ENCODE measurements at regions not wholly inside any gene's neighbourhood (a gene's known extent, or its start where the extent isn't known, plus 50 kb on each side); places are given as distances from the start of the nearest gene placed in this dataset.

- Histone ChIP-seq H3K27ac (peak overlapping the region; percentile 51), H3K27me3 (no peaks in the 10 kb centered on the region), H3K79me2 (no peaks in the 10 kb centered on the region), H4K20me1 (ENCODE audit: insufficient read depth, poor library complexity, severe bottlenecking) (no peaks in the 10 kb centered on the region), H3K36me3 (replicated peaks; ENCODE audit: insufficient read depth, low read depth) (no peaks in the 10 kb centered on the region), H3K9me2 (replicated peaks; ENCODE audit: insufficient read depth) (no peaks in the 10 kb centered on the region), H3K4me3 (no peak overlapping the region), H3K4me1 (ENCODE audit: insufficient read depth) (peaks cover 13% of the 10 kb centered on the region), H3K4me2 (no peak overlapping the region), H2AFZ (no peak overlapping the region), H3K9me3 (ENCODE audit: low read depth) (no peaks in the 10 kb centered on the region)
- TF ChIP-seq EZH2 (IDR thresholded peaks at IDR 0.05; ENCODE audit: borderline replicate concordance) (no peak), EZH2phosphoT487 (IDR thresholded peaks at IDR 0.05; ENCODE audit: low read depth, severe bottlenecking, unreplicated experiment) (no peak), CTCF (IDR thresholded peaks at IDR 0.05; ENCODE audit: poor library complexity) (no peak)
- 57% methylated on average over 8 of the region's 8 CpGs for WGBS (ENCODE audit: low lambda C conversion rate, missing lambda C conversion rate)
- DNase-seq (ENCODE audit: low spot score), result peak; percentile 68
Observed at GRCh38 chr3:72346526-72346926, 501.7 kb downstream of the SHQ1 start.

- no peak overlapping the region for H3K4me3 ChIP-seq
- no peaks in the 10 kb centered on the region for H4K20me1 ChIP-seq (ENCODE audit: insufficient read depth, poor library complexity, severe bottlenecking)
- no peak overlapping the region for H2AFZ ChIP-seq
- peak overlapping the region; percentile 51 for H3K27ac ChIP-seq
- no peaks in the 10 kb centered on the region for H3K9me3 ChIP-seq (ENCODE audit: low read depth)
- peaks cover 15% of the 10 kb centered on the region for H3K4me1 ChIP-seq (ENCODE audit: insufficient read depth)
- no peaks in the 10 kb centered on the region for H3K79me2 ChIP-seq
- no peaks in the 10 kb centered on the region for H3K27me3 ChIP-seq
- TF ChIP-seq CTCF (IDR thresholded peaks at IDR 0.05; ENCODE audit: poor library complexity) (no peak), EZH2phosphoT487 (IDR thresholded peaks at IDR 0.05; ENCODE audit: low read depth, severe bottlenecking, unreplicated experiment) (no peak), EZH2 (IDR thresholded peaks at IDR 0.05; ENCODE audit: borderline replicate concordance) (no peak)
- H3K9me2 ChIP-seq (replicated peaks; ENCODE audit: insufficient read depth), result no peaks in the 10 kb centered on the region
- H3K36me3 ChIP-seq (replicated peaks; ENCODE audit: insufficient read depth, low read depth), result no peaks in the 10 kb centered on the region
- 76% methylated on average over 7 of the region's 7 CpGs for WGBS (ENCODE audit: low lambda C conversion rate, missing lambda C conversion rate)
- no peak overlapping the region for H3K4me2 ChIP-seq
- DNase-seq (ENCODE audit: low spot score), result no peak
Observed at GRCh38 chr3:72345980-72346379, 502.3 kb downstream of the SHQ1 start.

GRCh38 chr3:72345237-72345878 is 502.9 kb downstream of the SHQ1 start:
- H3K36me3 ChIP-seq (replicated peaks; ENCODE audit: insufficient read depth, low read depth), result no peaks in the 10 kb centered on the region
- no peaks in the 10 kb centered on the region for H3K79me2 ChIP-seq
- peaks cover 15% of the 10 kb centered on the region for H3K4me1 ChIP-seq (ENCODE audit: insufficient read depth)
- no peak overlapping the region for H3K27ac ChIP-seq
- no peak for TF ChIP-seq EZH2 (IDR thresholded peaks at IDR 0.05; ENCODE audit: borderline replicate concordance)
- TF ChIP-seq CTCF (IDR thresholded peaks at IDR 0.05; ENCODE audit: poor library complexity), result no peak
- no peak for TF ChIP-seq EZH2phosphoT487 (IDR thresholded peaks at IDR 0.05; ENCODE audit: low read depth, severe bottlenecking, unreplicated experiment)
- no peak overlapping the region for H2AFZ ChIP-seq
- 95% methylated on average over 7 of the region's 7 CpGs for WGBS (ENCODE audit: low lambda C conversion rate, missing lambda C conversion rate)
- H3K4me2 ChIP-seq, result no peak overlapping the region
- no peak for DNase-seq (ENCODE audit: low spot score)
- H3K4me3 ChIP-seq, result no peak overlapping the region
- H3K27me3 ChIP-seq, result no peaks in the 10 kb centered on the region
- H3K9me3 ChIP-seq (ENCODE audit: low read depth), result no peaks in the 10 kb centered on the region
- H4K20me1 ChIP-seq (ENCODE audit: insufficient read depth, poor library complexity, severe bottlenecking), result no peaks in the 10 kb centered on the region
- H3K9me2 ChIP-seq (replicated peaks; ENCODE audit: insufficient read depth), result no peaks in the 10 kb centered on the region

Data from hepatocyte (in vitro differentiated cells).